BE2C (cell line): ENCODE measurements at regions not wholly inside any gene's neighbourhood (a gene's known extent, or its start where the extent isn't known, plus 50 kb on each side); places are given as distances from the start of the nearest gene placed in this dataset.

ENCODE experiments used
- DNase-seq: peaks from one replicate; pipeline ENCODE4 v3.0.0-alpha.2; 2020
- H3K27me3 ChIP-seq: fragments of 250-450 bp; sonication (Bioruptor Pico); 2 replicates; pipeline ENCODE4 v1.5.1; 2020; ENCODE audit warnings: mild to moderate bottlenecking
- H3K36me3 ChIP-seq: fragments of 250-450 bp; sonication (Bioruptor Pico); 2 replicates; pipeline ENCODE4 v1.5.1; 2020; ENCODE audit warnings: mild to moderate bottlenecking
- H3K4me1 ChIP-seq: fragments of 250-450 bp; sonication (Bioruptor Pico); 2 replicates; pipeline ENCODE4 v1.5.1; 2020
- H3K4me3 ChIP-seq: 2 replicates; pipeline ENCODE4 v1.5.1; 2011; ENCODE audit warnings: low read depth, low read length
- H3K9me3 ChIP-seq: fragments of 250-450 bp; sonication (Bioruptor Pico); 2 replicates; pipeline ENCODE4 v1.5.1; 2020
- CTCF ChIP-seq: IDR thresholded peaks from 2 replicates; pipeline ENCODE4 v1.5.1; 2012; ENCODE audit warnings: mild to moderate bottlenecking, low read depth, low read length

GRCh38 chr18:44370861-44371260 is 309.8 kb upstream of the SETBP1 start:
- DNase-seq = no peak
- Histone ChIP-seq H3K4me3 (no peak overlapping the region), H3K27me3 (no peaks in the 10 kb centered on the region), H3K9me3 (no peaks in the 10 kb centered on the region), H3K4me1 (no peaks in the 10 kb centered on the region), H3K36me3 (no peaks in the 10 kb centered on the region)
- TF ChIP-seq CTCF = no peak

GRCh38 chr18:44374966-44375365 is 305.7 kb upstream of the SETBP1 start:
- no peak for DNase-seq
- TF ChIP-seq CTCF = no peak
- H3K4me1 ChIP-seq = no peaks in the 10 kb centered on the region
- no peaks in the 10 kb centered on the region for H3K27me3 ChIP-seq
- H3K4me3 ChIP-seq = no peak overlapping the region
- no peaks in the 10 kb centered on the region for H3K9me3 ChIP-seq
- H3K36me3 ChIP-seq = no peaks in the 10 kb centered on the region

GRCh38 chr18:44386401-44386800 is 294.3 kb upstream of the SETBP1 start:
- no peaks in the 10 kb centered on the region for H3K27me3 ChIP-seq
- no peak for TF ChIP-seq CTCF
- no peak for DNase-seq

GRCh38 chr18:44388329-44388728 is 292.4 kb upstream of the SETBP1 start:
- Histone ChIP-seq H3K4me3 (no peak overlapping the region), H3K9me3 (no peaks in the 10 kb centered on the region), H3K27me3 (no peaks in the 10 kb centered on the region), H3K36me3 (no peaks in the 10 kb centered on the region), H3K4me1 (no peaks in the 10 kb centered on the region)
- DNase-seq = no peak
- TF ChIP-seq CTCF = no peak

More at GRCh38 chr18:44386401-44386800, 294.3 kb upstream of the SETBP1 start:
- Histone ChIP-seq H3K4me1 (no peaks in the 10 kb centered on the region), H3K9me3 (no peaks in the 10 kb centered on the region), H3K4me3 (no peak overlapping the region), H3K36me3 (no peaks in the 10 kb centered on the region)

GRCh38 chr18:44392933-44393332 is 287.8 kb upstream of the SETBP1 start:
- no peak for TF ChIP-seq CTCF
- Histone ChIP-seq H3K9me3 (no peaks in the 10 kb centered on the region), H3K27me3 (no peaks in the 10 kb centered on the region), H3K36me3 (no peaks in the 10 kb centered on the region), H3K4me1 (no peaks in the 10 kb centered on the region), H3K4me3 (no peak overlapping the region)
- no peak for DNase-seq

- no peaks in the 10 kb centered on the region for H3K4me1 ChIP-seq
- H3K36me3 ChIP-seq = no peaks in the 10 kb centered on the region
- no peak for DNase-seq
- no peaks in the 10 kb centered on the region for H3K27me3 ChIP-seq
- H3K9me3 ChIP-seq = no peaks in the 10 kb centered on the region
- TF ChIP-seq CTCF = no peak
- no peak overlapping the region for H3K4me3 ChIP-seq
These were observed 287.3 kb upstream of the SETBP1 start for GRCh38 chr18:44393406-44393805.
